ENCODE measurements at regions not wholly inside any gene's neighbourhood (a gene's known extent, or its start where the extent isn't known, plus 50 kb on each side); places are given as distances from the start of the nearest gene placed in this dataset.

- H3K36me3 Mint-ChIP-seq (ENCODE audit: low read depth) = peaks cover 4% of the 10 kb centered on the region
- no peaks in the 10 kb centered on the region for H3K4me1 Mint-ChIP-seq (ENCODE audit: low read depth)
- no peak overlapping the region for H3K27ac Mint-ChIP-seq (ENCODE audit: unreplicated experiment)
- H3K9me3 Mint-ChIP-seq (ENCODE audit: low read depth) = peaks cover 14% of the 10 kb centered on the region
- DNase-seq (ENCODE audit: low spot score) = no peak
- H3K27me3 Mint-ChIP-seq (ENCODE audit: low read depth) = no peaks in the 10 kb centered on the region
- no peak for TF ChIP-seq CTCF (IDR thresholded peaks at IDR 0.05)
- H3K4me3 Mint-ChIP-seq (ENCODE audit: unreplicated experiment) = no peak overlapping the region
Observed at GRCh38 chr9:81058782-81059181, 630.6 kb downstream of the TLE1 start.

GRCh38 chr9:81053298-81054025, 635.9 kb downstream of the TLE1 start:
- DNase-seq (ENCODE audit: low spot score) = no peak
- Mint-ChIP-seq H3K27me3 (ENCODE audit: low read depth) (no peaks in the 10 kb centered on the region), H3K27ac (ENCODE audit: unreplicated experiment) (no peak overlapping the region), H3K9me3 (ENCODE audit: low read depth) (no peaks in the 10 kb centered on the region), H3K4me3 (ENCODE audit: unreplicated experiment) (no peak overlapping the region), H3K4me1 (ENCODE audit: low read depth) (peaks cover 7% of the 10 kb centered on the region), H3K36me3 (ENCODE audit: low read depth) (no peaks in the 10 kb centered on the region)
- TF ChIP-seq CTCF (IDR thresholded peaks at IDR 0.05) = no peak

- Mint-ChIP-seq H3K4me1 (ENCODE audit: low read depth) (peaks cover 7% of the 10 kb centered on the region), H3K9me3 (ENCODE audit: low read depth) (no peaks in the 10 kb centered on the region), H3K4me3 (ENCODE audit: unreplicated experiment) (no peak overlapping the region), H3K27me3 (ENCODE audit: low read depth) (no peaks in the 10 kb centered on the region), H3K36me3 (ENCODE audit: low read depth) (no peaks in the 10 kb centered on the region), H3K27ac (ENCODE audit: unreplicated experiment) (no peak overlapping the region)
- TF ChIP-seq CTCF (IDR thresholded peaks at IDR 0.05) = no peak
- no peak for DNase-seq (ENCODE audit: low spot score)
Observed at GRCh38 chr9:81052846-81053245, 636.5 kb downstream of the TLE1 start.

- H3K36me3 Mint-ChIP-seq (ENCODE audit: low read depth) = no peaks in the 10 kb centered on the region
- no peak for TF ChIP-seq CTCF (IDR thresholded peaks at IDR 0.05)
- H3K9me3 Mint-ChIP-seq (ENCODE audit: low read depth) = no peaks in the 10 kb centered on the region
- H3K27ac Mint-ChIP-seq (ENCODE audit: unreplicated experiment) = no peak overlapping the region
- H3K4me1 Mint-ChIP-seq (ENCODE audit: low read depth) = no peaks in the 10 kb centered on the region
- no peak for DNase-seq (ENCODE audit: low spot score)
- H3K27me3 Mint-ChIP-seq (ENCODE audit: low read depth) = no peaks in the 10 kb centered on the region
- no peak overlapping the region for H3K4me3 Mint-ChIP-seq (ENCODE audit: unreplicated experiment)
Observed at GRCh38 chr9:81047280-81047679, 642.1 kb downstream of the TLE1 start.

GRCh38 chr9:81045658-81046057, 643.7 kb downstream of the TLE1 start:
- Mint-ChIP-seq H3K27ac (ENCODE audit: unreplicated experiment) (no peak overlapping the region), H3K4me1 (ENCODE audit: low read depth) (peaks cover 15% of the 10 kb centered on the region), H3K4me3 (ENCODE audit: unreplicated experiment) (no peak overlapping the region), H3K27me3 (ENCODE audit: low read depth) (no peaks in the 10 kb centered on the region), H3K9me3 (ENCODE audit: low read depth) (no peaks in the 10 kb centered on the region), H3K36me3 (ENCODE audit: low read depth) (no peaks in the 10 kb centered on the region)
- no peak for DNase-seq (ENCODE audit: low spot score)
- TF ChIP-seq CTCF (IDR thresholded peaks at IDR 0.05) = no peak

All from chondrocyte (in vitro differentiated cells).